Anterior cingulate cortex (tissue), 58 donors: ENCODE measurements at regions not wholly inside any gene's neighbourhood (a gene's known extent, or its start where the extent isn't known, plus 50 kb on each side); places are given as distances from the start of the nearest gene placed in this dataset.
"Not testable (repeated sequence)": the region's sequence is repeated elsewhere in the genome, so short reads cannot be mapped to it uniquely, and the experiment has no call there.

Source experiments
- DNase-seq, 58 donors: peaks; one replicate each; lab custom pipeline; 2025; lab: John Stamatoyannopoulos, UW

DNA sequence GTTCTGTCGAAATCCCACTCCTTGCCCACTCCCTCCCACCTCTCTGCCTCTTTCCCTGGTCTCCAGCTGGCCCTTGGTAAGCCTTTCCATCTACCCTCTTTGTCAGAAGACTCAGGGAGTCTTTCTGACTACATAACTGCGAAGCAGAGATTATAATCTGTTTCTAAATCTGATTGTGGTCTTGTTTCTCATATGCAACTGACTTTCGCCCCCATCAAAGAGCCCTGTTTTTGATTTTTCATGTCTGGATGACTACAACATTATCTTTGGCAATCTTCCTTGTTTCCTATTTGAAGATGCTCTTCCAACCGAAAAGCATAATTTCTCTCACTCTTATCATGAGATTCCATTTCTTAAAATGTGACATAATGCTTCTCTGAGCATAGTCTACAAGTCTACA, 218.2 kb upstream of the ADAMTSL1 start:
- DNase-seq, result no peak

DNA sequence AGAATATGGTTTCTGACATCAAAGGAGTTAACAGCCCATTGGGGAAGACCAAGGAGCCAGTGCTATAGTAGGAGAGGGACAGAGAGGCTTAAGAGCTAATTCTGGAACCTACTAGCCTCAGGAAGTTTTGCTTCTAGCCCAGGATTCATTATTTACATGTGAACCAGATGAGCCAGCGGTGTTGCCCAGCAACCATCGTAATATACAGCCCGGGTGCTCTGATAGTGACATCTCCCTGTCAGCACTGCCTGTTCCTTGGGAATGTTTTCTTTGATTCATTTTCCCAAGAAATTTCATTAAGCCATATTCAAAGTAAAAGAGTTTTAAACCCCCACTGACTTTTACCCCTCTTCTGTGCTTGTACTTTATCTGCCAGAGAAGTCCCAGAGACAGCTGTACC, 217.4 kb upstream of the ADAMTSL1 start:
- no peak for DNase-seq

GRCh38 chr9:18260521-18260920, 213.4 kb upstream of the ADAMTSL1 start:
- DNase-seq, result no peak

DNA sequence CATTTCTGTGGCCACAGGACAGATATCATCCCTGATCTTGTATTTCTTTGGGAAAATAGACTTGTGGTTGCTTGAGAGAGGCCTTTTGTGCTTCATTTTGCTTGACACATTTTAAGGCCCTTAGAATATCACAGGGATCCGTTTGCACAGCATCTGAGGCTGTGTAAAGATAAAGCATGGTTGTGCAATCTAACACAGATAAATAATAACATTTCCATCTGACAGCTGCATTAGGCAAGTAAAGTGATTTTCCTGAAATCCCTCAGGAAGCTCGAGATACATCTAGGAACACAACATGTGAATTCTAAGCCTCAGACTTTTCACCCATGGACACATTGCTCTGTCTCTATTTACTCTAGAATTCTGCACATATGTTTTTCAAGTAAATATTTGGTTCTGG, 212.8 kb upstream of the ADAMTSL1 start:
- DNase-seq, result no peak

- no peak for DNase-seq
These were observed 210.6 kb upstream of the ADAMTSL1 start for GRCh38 chr9:18263377-18263776.

DNA sequence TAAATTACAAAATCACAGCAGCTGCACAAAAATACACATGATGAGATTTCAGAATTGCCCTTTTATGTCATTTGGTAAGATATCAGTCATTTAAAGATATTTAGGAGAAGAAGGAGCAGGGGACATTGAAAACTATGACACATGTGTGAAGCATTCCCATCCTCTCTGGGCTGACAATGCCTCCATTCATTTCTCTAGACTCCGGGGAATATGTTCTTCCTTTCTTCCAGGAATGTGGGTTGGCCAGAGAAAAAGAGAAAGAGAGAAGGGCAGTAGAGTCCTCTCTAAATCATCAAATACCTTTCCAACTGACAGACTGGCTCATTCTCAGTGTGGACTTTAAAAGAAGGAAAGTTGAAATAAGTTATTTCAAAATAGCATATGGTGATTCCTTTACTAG, 205.6 kb upstream of the ADAMTSL1 start:
- no peak for DNase-seq

DNA sequence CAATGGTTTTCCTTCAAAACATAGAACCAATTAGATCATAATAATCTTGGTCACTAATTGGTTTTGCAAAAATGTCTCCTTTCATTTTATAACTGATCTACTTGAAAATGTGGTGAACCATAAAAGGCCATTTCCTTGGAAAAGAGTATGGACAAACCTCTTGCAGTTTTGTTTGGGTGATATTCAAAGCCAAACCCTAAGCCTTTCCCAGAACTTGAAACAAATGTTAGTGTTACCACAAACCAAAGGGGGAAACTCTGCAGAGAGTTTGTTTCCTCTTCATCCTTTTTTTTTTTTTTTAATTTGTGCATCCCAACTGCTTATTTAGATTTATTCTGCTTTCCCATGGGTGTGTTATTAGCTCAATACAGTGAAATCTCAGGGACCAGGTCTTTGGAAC, 204.4 kb upstream of the ADAMTSL1 start:
- no peak for DNase-seq

GRCh38 chr9:18274693-18275092, 199.3 kb upstream of the ADAMTSL1 start:
- DNase-seq, result no peak

- DNase-seq, result no peak
These were observed 198.5 kb upstream of the ADAMTSL1 start for GRCh38 chr9:18275313-18275990.

GRCh38 chr9:18281291-18281690, 192.7 kb upstream of the ADAMTSL1 start:
- no peak for DNase-seq

- no peak for DNase-seq
These were observed 179.7 kb upstream of the ADAMTSL1 start for GRCh38 chr9:18294229-18294628.

- DNase-seq, result no peak
These were observed 177.3 kb upstream of the ADAMTSL1 start for GRCh38 chr9:18296702-18297055.

- no peak for DNase-seq
These were observed 176.7 kb upstream of the ADAMTSL1 start for GRCh38 chr9:18297056-18297841.

GRCh38 chr9:18299449-18299848, 174.5 kb upstream of the ADAMTSL1 start:
- no peak for DNase-seq

- not testable (repeated sequence) for DNase-seq
These were observed 168.7 kb upstream of the ADAMTSL1 start for GRCh38 chr9:18305167-18305806.

- no peak for DNase-seq
These were observed 159.6 kb upstream of the ADAMTSL1 start for GRCh38 chr9:18314316-18314715.

- DNase-seq, result no peak
These were observed 156.1 kb upstream of the ADAMTSL1 start for GRCh38 chr9:18317896-18318295.

DNA sequence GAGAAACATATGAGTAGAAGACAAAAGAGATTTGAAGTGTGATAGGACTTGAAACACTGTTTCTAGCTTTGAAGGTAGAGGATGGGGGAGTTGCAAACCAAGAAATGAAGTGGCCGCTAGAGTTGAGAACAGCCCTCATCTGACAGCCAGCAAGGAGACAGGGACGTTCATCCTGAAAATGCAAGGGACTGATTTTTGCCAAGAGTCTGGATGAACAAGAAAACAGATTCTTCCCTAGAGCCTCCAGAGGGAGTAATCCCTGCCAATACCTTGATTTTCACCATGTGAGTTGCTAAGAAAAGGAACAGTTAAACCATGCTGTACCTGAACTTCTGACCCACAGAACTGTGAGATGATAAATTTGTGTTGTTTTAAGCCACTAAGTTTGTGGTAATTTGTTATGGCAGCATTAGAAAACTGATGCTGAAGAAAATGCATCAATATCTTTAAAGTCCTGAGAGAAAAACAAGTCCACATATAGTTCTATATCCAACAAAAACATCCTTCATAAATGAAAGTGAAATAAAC, 154.0 kb upstream of the ADAMTSL1 start:
- DNase-seq, result no peak

DNA sequence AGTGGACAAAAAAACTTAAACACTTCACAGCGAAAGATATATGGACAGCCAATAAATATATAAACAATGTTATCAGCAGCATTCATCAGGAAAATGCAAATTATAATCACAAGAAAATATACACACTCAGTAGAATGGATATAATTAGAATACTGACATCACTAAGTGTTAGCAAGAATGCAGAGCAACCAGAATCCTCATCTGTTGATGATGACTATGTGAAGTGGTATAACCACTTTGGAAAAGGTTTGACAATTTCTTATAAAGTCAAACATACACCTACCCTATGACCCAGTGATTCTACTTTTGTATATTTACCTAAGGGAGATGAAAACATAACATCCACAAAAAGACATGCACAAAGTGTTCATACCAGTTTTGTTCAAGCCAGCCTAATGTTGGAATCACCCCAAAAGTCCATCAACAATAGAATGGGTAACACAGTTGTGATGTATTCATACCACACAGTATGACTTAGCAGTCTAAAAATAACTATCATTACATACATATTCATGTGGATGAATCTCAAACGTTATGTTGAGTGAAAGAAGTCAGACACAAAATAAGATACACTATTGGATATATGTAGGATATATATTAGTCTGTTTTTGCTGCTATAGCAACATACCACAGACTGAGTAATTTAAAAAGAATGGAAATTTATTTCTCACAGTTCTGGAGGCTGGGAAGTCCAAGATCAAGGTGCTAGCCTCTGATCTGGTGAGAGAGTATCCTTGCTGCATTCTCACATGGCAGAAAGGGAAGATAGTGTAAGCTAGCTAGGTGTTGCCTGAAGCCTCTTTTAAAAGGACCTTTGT, 148.8 kb upstream of the ADAMTSL1 start:
- no peak for DNase-seq

DNA sequence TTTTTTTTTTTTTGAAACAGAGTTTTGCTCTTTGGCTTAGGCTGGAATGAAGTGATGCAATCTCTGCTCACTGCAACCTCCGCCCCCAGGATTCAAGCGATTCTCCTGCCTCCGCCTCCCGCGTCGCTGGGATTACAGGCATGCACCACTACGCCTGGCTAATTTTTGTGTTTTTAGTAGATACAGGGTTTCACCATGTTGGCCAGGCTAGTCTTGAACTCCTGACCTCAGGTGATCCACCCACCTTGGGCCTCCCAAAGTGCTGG, 148.3 kb upstream of the ADAMTSL1 start:
- not testable (repeated sequence) for DNase-seq

GRCh38 chr9:18327121-18327520, 146.8 kb upstream of the ADAMTSL1 start:
- DNase-seq, result no peak
